ENCODE measurements at regions not wholly inside any gene's neighbourhood (a gene's known extent, or its start where the extent isn't known, plus 50 kb on each side); places are given as distances from the start of the nearest gene placed in this dataset.
"Not testable (repeated sequence)": the region's sequence is repeated elsewhere in the genome, so short reads cannot be mapped to it uniquely, and the experiment has no call there.

GRCh38 chr12:25615119-25615518 lies 62.0 kb upstream of the LMNTD1 start:
- Histone ChIP-seq H3K4me3 (no peak overlapping the region), H3K36me3 (ENCODE audit: low read depth) (no peaks in the 10 kb centered on the region), H3K9me3 (no peaks in the 10 kb centered on the region), H3K4me1 (ENCODE audit: low read depth) (no peaks in the 10 kb centered on the region)
- ATAC-seq: no peak
- no peak for TF ChIP-seq CTCF (IDR thresholded peaks at IDR 0.05)
- intact Hi-C loops (cut with DNase I, micrococcal nuclease): no loop called here
- DNase-seq: no peak

- TF ChIP-seq CTCF (IDR thresholded peaks at IDR 0.05): no peak
- ATAC-seq: no peak
- no peak for DNase-seq
- Histone ChIP-seq H3K9me3 (no peaks in the 10 kb centered on the region), H3K4me1 (ENCODE audit: low read depth) (no peaks in the 10 kb centered on the region), H3K36me3 (ENCODE audit: low read depth) (no peaks in the 10 kb centered on the region), H3K4me3 (no peak overlapping the region)
- intact Hi-C loops (cut with DNase I, micrococcal nuclease): no loop called here
Measured at GRCh38 chr12:25616286-25616685, 63.2 kb upstream of the LMNTD1 start.

- intact Hi-C loops (cut with DNase I, micrococcal nuclease): no loop called here
- DNase-seq (no peak), ATAC-seq (no peak)
- Histone ChIP-seq H3K9me3 (no peaks in the 10 kb centered on the region), H3K4me3 (no peak overlapping the region), H3K36me3 (ENCODE audit: low read depth) (no peaks in the 10 kb centered on the region), H3K4me1 (ENCODE audit: low read depth) (no peaks in the 10 kb centered on the region)
- no peak for TF ChIP-seq CTCF (IDR thresholded peaks at IDR 0.05)
Measured at GRCh38 chr12:25617991-25618390, 64.9 kb upstream of the LMNTD1 start.

- no peaks in the 10 kb centered on the region for H3K36me3 ChIP-seq (ENCODE audit: low read depth)
- no peak overlapping the region for H3K4me3 ChIP-seq
- H3K9me3 ChIP-seq: no peaks in the 10 kb centered on the region
- TF ChIP-seq CTCF (IDR thresholded peaks at IDR 0.05): no peak
- ATAC-seq (no peak), DNase-seq (no peak)
- intact Hi-C loops (cut with DNase I, micrococcal nuclease): no loop called here
- H3K4me1 ChIP-seq (ENCODE audit: low read depth): no peaks in the 10 kb centered on the region
Measured at GRCh38 chr12:25623816-25624215, 70.7 kb upstream of the LMNTD1 start.

GRCh38 chr12:25625146-25625545 lies 72.1 kb upstream of the LMNTD1 start:
- no peak overlapping the region for H3K4me3 ChIP-seq
- H3K9me3 ChIP-seq: no peaks in the 10 kb centered on the region
- DNase-seq (no peak), ATAC-seq (no peak)
- intact Hi-C loops (cut with DNase I, micrococcal nuclease): no loop called here
- no peaks in the 10 kb centered on the region for H3K4me1 ChIP-seq (ENCODE audit: low read depth)
- TF ChIP-seq CTCF (IDR thresholded peaks at IDR 0.05): no peak
- no peaks in the 10 kb centered on the region for H3K36me3 ChIP-seq (ENCODE audit: low read depth)

- Histone ChIP-seq H3K4me1 (ENCODE audit: low read depth) (no peaks in the 10 kb centered on the region), H3K4me3 (no peak overlapping the region), H3K9me3 (no peaks in the 10 kb centered on the region), H3K36me3 (ENCODE audit: low read depth) (no peaks in the 10 kb centered on the region)
- DNase-seq: no peak
- intact Hi-C loops (cut with DNase I, micrococcal nuclease): no loop called here
- TF ChIP-seq CTCF (IDR thresholded peaks at IDR 0.05): no peak
- no peak for ATAC-seq
Measured at GRCh38 chr12:25629341-25629740, 76.3 kb upstream of the LMNTD1 start.

GRCh38 chr12:25630735-25631515 lies 77.8 kb upstream of the LMNTD1 start:
- intact Hi-C loops (cut with DNase I, micrococcal nuclease); DNase-seq; ATAC-seq; H3K4me3 ChIP-seq; H3K9me3 ChIP-seq; H3K4me1 ChIP-seq (ENCODE audit: low read depth); H3K36me3 ChIP-seq (ENCODE audit: low read depth): not testable (repeated sequence)

GRCh38 chr12:25633149-25633548 lies 80.1 kb upstream of the LMNTD1 start:
- H3K9me3 ChIP-seq; ATAC-seq; H3K4me1 ChIP-seq (ENCODE audit: low read depth); H3K36me3 ChIP-seq (ENCODE audit: low read depth); DNase-seq; H3K4me3 ChIP-seq; intact Hi-C loops (cut with DNase I, micrococcal nuclease): not testable (repeated sequence)

Measured in mucosa of descending colon (tissue), 3 donors.